RWPE2 (cell line): ENCODE measurements at regions not wholly inside any gene's neighbourhood (a gene's known extent, or its start where the extent isn't known, plus 50 kb on each side); places are given as distances from the start of the nearest gene placed in this dataset.

Experiments
- ATAC-seq: fragments of 200-7000 bp; cut with Tn5 transposase; 3 replicates; pipeline ENCODE4 v1.9.1; 2021; ENCODE audit warnings: low read depth
- DNase-seq: peaks from one replicate; pipeline ENCODE4 v3.0.0-alpha.2; 2020; ENCODE audit warnings: low spot score
- H3K27ac ChIP-seq: fragments of 450-650 bp; 2 replicates; pipeline ENCODE4 v1.5.1; 2017; ENCODE audit warnings: mild to moderate bottlenecking; ENCODE audit not compliant: poor library complexity, severe bottlenecking
- H3K27me3 ChIP-seq: fragments of 250-450 bp; sonication (Bioruptor Pico); 2 replicates; pipeline ENCODE4 v1.5.1; 2021; ENCODE audit warnings: mild to moderate bottlenecking, moderate library complexity; ENCODE audit not compliant: insufficient read depth, poor library complexity, severe bottlenecking
- H3K36me3 ChIP-seq: fragments of 250-450 bp; sonication (Bioruptor Pico); 2 replicates; pipeline ENCODE4 v1.5.1; 2020; ENCODE audit warnings: low read depth, mild to moderate bottlenecking, moderate library complexity
- H3K4me1 ChIP-seq: fragments of 250-450 bp; sonication (Bioruptor Pico); 2 replicates; pipeline ENCODE4 v1.5.1; 2021; ENCODE audit warnings: mild to moderate bottlenecking, moderate library complexity; ENCODE audit not compliant: insufficient read depth, poor library complexity, severe bottlenecking
- H3K4me3 ChIP-seq: fragments of 250-450 bp; sonication (Bioruptor Pico); 2 replicates; pipeline ENCODE4 v1.5.1; 2021; ENCODE audit warnings: mild to moderate bottlenecking, moderate library complexity; ENCODE audit not compliant: severe bottlenecking
- H3K9me3 ChIP-seq: fragments of 250-450 bp; sonication (Bioruptor Pico); 2 replicates; pipeline ENCODE4 v1.5.1; 2021; ENCODE audit warnings: mild to moderate bottlenecking, moderate library complexity; ENCODE audit not compliant: severe bottlenecking
- TF ChIP-seq, protein P1 (sequence below): fragments of 450-650 bp; IDR thresholded peaks from one replicate; pipeline ENCODE4 v1.5.1; 2017; ENCODE audit warnings: mild to moderate bottlenecking, moderate library complexity; ENCODE audit not compliant: poor library complexity, severe bottlenecking

DNA sequence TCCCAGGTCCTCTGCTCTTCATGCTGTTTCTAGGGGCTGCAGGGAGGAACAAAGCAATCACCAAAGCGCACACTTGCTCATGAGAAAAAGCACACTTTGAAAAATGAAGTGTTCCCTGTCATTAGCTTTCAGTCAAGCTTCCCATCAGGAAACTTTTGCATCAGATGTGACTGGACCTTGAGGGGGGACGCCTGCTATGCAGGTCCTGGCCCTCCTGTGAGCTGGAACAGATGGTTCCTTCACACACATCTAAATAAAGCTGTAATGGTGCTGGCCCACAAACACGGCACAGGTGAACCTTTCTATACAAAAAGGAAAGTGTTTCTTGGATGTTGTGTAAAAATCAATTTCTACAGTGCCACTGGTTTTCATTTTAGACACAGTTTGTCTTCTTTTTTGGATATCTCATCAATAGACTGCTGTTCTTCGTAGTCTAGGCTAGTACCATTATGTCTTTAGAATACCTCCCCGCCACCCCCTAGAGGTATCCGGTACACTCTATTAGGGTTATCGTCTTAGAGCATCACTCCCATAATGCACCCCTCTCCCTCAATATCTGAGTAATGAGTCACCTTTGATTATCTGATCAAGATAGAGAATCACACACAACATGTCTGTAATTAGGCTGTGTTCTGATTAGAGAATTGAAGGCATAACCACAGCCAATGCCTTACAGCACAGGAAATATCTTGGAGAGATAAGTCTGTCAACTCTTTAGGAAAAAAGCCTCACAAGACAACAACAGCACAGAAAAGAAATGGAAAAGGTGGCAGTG, 266.3 kb downstream of the TLR4 start:
- TF ChIP-seq, protein P1, sequence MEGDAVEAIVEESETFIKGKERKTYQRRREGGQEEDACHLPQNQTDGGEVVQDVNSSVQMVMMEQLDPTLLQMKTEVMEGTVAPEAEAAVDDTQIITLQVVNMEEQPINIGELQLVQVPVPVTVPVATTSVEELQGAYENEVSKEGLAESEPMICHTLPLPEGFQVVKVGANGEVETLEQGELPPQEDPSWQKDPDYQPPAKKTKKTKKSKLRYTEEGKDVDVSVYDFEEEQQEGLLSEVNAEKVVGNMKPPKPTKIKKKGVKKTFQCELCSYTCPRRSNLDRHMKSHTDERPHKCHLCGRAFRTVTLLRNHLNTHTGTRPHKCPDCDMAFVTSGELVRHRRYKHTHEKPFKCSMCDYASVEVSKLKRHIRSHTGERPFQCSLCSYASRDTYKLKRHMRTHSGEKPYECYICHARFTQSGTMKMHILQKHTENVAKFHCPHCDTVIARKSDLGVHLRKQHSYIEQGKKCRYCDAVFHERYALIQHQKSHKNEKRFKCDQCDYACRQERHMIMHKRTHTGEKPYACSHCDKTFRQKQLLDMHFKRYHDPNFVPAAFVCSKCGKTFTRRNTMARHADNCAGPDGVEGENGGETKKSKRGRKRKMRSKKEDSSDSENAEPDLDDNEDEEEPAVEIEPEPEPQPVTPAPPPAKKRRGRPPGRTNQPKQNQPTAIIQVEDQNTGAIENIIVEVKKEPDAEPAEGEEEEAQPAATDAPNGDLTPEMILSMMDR, result no peak
- ATAC-seq, result no peak
- no peak overlapping the region for H3K4me3 ChIP-seq
- H3K4me1 ChIP-seq, result no peaks in the 10 kb centered on the region
- H3K9me3 ChIP-seq, result no peaks in the 10 kb centered on the region
- H3K27me3 ChIP-seq, result no peaks in the 10 kb centered on the region
- no peak for DNase-seq
- H3K27ac ChIP-seq, result no peak overlapping the region
- no peaks in the 10 kb centered on the region for H3K36me3 ChIP-seq

DNA sequence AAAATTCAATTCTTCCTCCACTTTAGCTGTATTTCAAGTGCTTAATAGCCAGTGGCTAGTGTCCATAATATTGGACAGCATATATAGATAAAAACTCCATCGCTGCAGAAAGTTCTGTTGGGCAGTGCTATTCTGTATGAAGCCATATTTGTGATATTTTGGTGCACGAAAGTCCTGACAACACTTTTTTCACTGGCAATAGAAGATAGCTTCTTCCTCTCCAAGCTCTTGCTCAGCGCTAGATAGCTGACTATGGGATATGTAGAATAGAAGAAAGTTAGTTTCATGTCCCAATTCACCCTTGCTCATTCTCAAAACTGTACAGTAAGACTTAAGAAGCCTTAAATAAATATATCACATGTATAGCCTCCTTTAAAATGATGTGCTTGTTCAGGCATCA, 269.9 kb downstream of the TLR4 start:
- Histone ChIP-seq H3K9me3 (no peaks in the 10 kb centered on the region), H3K27me3 (no peaks in the 10 kb centered on the region), H3K4me1 (no peaks in the 10 kb centered on the region), H3K4me3 (no peak overlapping the region), H3K36me3 (no peaks in the 10 kb centered on the region), H3K27ac (no peak overlapping the region)
- ATAC-seq (no peak), DNase-seq (no peak)
- TF ChIP-seq, protein P1, result no peak

DNA sequence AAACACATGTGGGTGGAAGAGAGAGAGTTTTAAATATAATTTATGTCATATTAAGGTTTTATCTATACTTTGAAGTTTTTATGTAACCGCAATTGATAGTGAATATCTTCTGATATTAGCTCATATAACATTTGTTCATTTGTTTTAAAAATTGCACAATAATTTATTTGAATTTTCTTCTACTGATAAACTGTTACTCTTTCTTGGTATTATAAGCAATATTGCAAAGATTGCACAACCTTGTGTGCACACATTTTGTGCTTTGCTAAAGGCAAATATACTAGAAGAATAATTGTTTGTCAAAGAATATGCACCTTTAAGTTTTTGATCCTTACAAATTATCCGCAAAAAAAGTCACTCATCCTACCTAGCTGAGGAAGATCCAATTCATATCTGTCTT, 275.7 kb downstream of the TLR4 start:
- Histone ChIP-seq H3K9me3 (no peaks in the 10 kb centered on the region), H3K4me3 (no peak overlapping the region), H3K27ac (no peak overlapping the region), H3K36me3 (no peaks in the 10 kb centered on the region), H3K27me3 (no peaks in the 10 kb centered on the region), H3K4me1 (no peaks in the 10 kb centered on the region)
- TF ChIP-seq, protein P1, result no peak
- no peak for ATAC-seq
- DNase-seq, result no peak

DNA sequence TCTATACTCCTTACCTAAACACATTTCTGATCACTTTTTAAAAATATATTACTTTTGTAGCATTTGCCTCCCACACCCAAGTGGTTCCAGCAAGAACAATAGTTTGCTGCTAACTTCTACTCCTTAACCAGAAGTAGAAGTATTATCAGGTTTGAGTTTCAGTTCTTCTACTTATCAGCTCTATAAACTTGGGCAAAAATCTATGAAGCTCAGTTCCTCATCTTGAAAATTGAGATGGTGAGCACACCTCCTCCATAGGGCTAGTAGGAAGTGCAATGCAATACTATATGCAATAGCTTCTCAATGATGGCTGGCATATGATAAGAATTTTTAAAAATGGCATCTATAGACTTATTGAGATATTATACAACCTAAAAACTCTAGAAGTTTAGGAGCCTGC, 283.7 kb downstream of the TLR4 start:
- no peak for DNase-seq
- Histone ChIP-seq H3K36me3 (no peaks in the 10 kb centered on the region), H3K4me1 (no peaks in the 10 kb centered on the region), H3K9me3 (no peaks in the 10 kb centered on the region), H3K27me3 (no peaks in the 10 kb centered on the region), H3K4me3 (no peak overlapping the region), H3K27ac (no peak overlapping the region)
- ATAC-seq, result no peak
- TF ChIP-seq, protein P1, result no peak

- no peaks in the 10 kb centered on the region for H3K27me3 ChIP-seq
- DNase-seq, result no peak
- H3K27ac ChIP-seq, result no peak overlapping the region
- no peaks in the 10 kb centered on the region for H3K36me3 ChIP-seq
- TF ChIP-seq, protein P1, result no peak
- no peaks in the 10 kb centered on the region for H3K9me3 ChIP-seq
- ATAC-seq, result no peak
- H3K4me1 ChIP-seq, result no peaks in the 10 kb centered on the region
- H3K4me3 ChIP-seq, result no peak overlapping the region
Measured at GRCh38 chr9:117992006-117992405, 287.8 kb downstream of the TLR4 start.
